ENCODE measurements at regions not wholly inside any gene's neighbourhood (a gene's known extent, or its start where the extent isn't known, plus 50 kb on each side); places are given as distances from the start of the nearest gene placed in this dataset.

DNA sequence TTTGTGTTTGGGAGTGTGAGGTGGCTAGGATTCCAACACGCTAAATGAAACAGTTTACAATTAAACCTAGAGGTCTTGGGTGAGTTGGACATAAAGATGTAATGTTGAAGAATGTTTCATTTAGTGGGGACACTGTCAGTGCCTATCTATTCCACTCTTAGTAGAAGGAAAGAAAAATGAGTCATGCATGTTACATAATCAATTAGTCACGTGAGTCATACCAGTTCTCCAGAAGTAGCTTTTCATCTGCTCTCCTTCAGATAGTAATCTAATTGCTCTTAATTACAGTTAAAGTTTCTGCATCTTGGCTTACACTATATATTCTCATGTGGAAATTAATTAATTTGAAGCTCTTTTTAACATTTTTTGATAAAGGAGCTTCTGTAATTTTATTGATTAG is 115.7 kb upstream of the P2RY1 start:
- TF ChIP-seq CBX2 (IDR thresholded peaks at IDR 0.05; ENCODE audit: insufficient read depth, low read length, poor library complexity, severe bottlenecking): no peak
- no peak for TF ChIP-seq GTF2F1 (IDR thresholded peaks at IDR 0.05; ENCODE audit: low read depth, low read length)
- TF ChIP-seq, protein P1, sequence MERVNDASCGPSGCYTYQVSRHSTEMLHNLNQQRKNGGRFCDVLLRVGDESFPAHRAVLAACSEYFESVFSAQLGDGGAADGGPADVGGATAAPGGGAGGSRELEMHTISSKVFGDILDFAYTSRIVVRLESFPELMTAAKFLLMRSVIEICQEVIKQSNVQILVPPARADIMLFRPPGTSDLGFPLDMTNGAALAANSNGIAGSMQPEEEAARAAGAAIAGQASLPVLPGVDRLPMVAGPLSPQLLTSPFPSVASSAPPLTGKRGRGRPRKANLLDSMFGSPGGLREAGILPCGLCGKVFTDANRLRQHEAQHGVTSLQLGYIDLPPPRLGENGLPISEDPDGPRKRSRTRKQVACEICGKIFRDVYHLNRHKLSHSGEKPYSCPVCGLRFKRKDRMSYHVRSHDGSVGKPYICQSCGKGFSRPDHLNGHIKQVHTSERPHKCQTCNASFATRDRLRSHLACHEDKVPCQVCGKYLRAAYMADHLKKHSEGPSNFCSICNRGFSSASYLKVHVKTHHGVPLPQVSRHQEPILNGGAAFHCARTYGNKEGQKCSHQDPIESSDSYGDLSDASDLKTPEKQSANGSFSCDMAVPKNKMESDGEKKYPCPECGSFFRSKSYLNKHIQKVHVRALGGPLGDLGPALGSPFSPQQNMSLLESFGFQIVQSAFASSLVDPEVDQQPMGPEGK (CRISPR knock-in tag; IDR thresholded peaks at IDR 0.05; ENCODE audit: borderline replicate concordance): no peak
- TF ChIP-seq, protein P2, sequence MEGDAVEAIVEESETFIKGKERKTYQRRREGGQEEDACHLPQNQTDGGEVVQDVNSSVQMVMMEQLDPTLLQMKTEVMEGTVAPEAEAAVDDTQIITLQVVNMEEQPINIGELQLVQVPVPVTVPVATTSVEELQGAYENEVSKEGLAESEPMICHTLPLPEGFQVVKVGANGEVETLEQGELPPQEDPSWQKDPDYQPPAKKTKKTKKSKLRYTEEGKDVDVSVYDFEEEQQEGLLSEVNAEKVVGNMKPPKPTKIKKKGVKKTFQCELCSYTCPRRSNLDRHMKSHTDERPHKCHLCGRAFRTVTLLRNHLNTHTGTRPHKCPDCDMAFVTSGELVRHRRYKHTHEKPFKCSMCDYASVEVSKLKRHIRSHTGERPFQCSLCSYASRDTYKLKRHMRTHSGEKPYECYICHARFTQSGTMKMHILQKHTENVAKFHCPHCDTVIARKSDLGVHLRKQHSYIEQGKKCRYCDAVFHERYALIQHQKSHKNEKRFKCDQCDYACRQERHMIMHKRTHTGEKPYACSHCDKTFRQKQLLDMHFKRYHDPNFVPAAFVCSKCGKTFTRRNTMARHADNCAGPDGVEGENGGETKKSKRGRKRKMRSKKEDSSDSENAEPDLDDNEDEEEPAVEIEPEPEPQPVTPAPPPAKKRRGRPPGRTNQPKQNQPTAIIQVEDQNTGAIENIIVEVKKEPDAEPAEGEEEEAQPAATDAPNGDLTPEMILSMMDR (IDR thresholded peaks at IDR 0.05 in 2 of 3, conservative IDR thresholded peaks at IDR 0.05 in 1 of 3; ENCODE audit: insufficient read depth in 2 of 3, low read depth in 1 of 3, low read length in 3 of 3): no peak
- TF ChIP-seq L3MBTL2 (IDR thresholded peaks at IDR 0.05): no peak
- no peak for TF ChIP-seq CBX8 (IDR thresholded peaks at IDR 0.05; ENCODE audit: borderline replicate concordance, extremely low read depth, low read depth, low read length, poor library complexity, severe bottlenecking)
- no peak for TF ChIP-seq ESRRA (IDR thresholded peaks at IDR 0.05; ENCODE audit: borderline replicate concordance, low read depth)
- TF ChIP-seq HNRNPL (IDR thresholded peaks at IDR 0.05; ENCODE audit: low read depth, low read length): no peak
- no peak for TF ChIP-seq GTF2E2 (tag; IDR thresholded peaks at IDR 0.05)
- TF ChIP-seq, protein P3, sequence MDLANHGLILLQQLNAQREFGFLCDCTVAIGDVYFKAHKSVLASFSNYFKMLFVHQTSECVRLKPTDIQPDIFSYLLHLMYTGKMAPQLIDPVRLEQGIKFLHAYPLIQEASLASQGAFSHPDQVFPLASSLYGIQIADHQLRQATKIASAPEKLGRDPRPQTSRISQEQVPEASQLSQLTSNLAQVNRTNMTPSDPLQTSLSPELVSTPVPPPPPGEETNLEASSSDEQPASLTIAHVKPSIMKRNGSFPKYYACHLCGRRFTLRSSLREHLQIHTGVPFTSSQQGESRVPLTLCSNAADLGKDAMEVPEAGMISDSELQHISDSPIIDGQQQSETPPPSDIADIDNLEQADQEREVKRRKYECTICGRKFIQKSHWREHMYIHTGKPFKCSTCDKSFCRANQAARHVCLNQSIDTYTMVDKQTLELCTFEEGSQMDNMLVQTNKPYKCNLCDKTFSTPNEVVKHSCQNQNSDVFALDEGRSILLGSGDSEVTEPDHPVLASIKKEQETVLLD (IDR thresholded peaks at IDR 0.05): no peak

All from K562 (cell line).